ENCODE measurements at regions not wholly inside any gene's neighbourhood (a gene's known extent, or its start where the extent isn't known, plus 50 kb on each side); places are given as distances from the start of the nearest gene placed in this dataset.

DNA sequence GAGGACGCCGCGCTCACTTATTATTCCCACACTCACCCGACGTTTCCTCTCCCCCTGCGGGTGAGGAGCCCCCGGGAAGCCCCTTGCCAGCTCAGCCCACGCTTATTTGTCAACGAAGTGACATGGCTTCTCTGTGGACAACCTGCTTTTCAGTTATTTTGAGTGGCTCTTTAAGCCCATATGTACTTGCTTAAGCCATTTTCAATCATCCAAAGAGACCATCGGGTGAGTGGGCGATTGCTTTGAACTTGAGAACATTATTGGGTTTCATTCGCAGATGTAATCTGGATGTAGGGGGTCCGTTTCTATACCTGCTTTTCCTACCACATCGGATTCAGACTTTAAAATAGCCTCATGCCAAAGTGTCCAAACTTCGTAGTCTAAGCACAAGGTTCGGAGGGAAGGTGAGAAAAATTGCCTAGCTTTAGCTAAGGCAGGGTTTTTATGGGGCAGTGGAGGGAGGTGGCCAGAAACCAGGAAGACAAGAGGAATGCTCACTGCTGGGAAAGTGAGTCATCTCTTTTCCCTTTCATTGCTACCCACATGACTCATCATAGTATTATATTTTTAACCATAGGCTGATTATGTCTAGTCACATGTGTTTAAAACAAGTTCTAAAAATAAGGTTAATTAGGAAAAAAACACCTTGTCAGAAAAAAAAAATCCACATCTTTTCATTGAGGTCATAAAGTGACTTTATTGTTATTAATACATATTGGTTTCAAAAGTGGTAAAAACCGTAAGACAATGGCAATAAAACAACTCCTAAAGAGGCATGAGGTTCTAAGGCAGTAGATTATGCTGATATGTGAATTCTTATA lies 773.1 kb upstream of the NR2F2 start:
- no peak for DNase-seq (ENCODE audit: low read depth in 2 of 2)

DNA sequence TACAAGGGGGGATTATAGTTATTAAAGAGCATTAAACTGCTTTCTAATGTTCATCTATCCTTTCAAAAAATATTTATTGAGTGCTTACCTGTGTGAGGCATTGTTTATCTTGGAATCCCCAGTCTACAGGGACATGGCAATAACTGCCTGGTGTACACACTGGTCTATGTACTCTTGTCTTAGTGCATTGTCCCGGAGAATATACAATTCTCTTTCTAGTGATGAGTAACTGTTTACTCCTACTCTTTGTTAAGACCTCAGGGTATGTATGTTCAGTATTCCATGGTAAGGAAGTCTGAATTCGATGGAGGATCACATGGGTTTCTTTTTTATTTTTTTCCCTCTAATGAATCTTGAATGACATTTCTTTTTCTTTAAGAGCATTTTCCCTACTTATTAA lies 772.4 kb upstream of the NR2F2 start:
- no peak for DNase-seq (ENCODE audit: low read depth in 2 of 2)

DNA sequence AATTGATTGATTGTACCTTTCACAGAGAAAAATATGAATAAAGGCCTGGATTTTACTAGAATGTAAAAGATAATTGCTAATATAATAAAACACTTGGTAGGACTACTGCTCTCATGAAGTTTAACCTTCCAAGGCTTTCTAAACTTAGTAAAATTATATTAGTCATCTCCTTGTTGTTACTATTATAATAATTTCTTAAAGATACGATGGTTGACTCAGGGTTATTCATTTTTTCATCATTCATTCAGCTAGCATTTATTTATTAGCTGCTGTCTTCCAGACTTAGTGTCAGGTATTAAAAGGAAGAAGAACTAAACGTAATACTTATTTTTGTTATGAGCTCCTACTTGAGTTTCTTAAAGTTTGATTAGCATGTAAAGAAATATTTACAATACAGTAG lies 771.6 kb upstream of the NR2F2 start:
- DNase-seq (ENCODE audit: low read depth in 2 of 2), result no peak

DNA sequence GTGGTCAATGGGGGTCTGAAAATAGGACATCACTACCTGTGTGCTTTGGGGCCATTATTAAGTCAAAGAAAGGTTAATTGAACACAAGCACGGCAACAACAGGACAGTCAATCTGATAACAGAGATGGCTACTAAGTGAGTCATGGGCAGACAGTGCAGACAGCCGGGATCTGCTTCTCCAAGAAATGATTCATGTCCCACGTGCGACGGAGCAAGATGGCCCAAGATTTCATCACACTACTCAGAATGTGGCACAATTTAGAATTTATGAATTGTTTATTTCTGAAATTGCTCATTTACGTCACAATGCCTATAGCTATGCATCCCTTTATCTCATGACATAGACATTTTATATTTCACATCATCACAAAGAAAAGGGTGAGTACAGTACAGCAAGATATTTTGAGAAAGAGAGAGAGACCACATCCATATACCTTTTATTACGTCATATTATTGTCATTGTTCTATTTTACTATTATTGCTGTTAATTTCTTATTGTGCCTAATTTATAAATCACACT lies 770.6 kb upstream of the NR2F2 start:
- DNase-seq (ENCODE audit: low read depth in 2 of 2), result no peak

DNA sequence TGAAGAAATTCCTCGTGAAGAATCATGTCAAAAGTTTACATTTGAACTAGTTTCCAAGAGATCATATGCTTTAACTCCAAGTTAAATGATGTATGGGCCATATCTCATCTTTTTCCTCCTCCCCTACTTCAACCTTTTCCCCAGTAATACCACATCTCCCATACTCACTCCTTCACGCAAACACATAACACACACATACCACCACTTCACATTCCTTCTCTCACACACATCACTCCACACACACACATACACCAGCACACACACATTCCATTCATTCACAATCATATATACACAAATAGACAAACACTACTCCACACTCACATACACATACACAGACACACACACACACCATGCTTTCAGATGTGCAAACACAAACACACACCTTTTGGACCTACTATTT lies 769.0 kb upstream of the NR2F2 start:
- no peak for DNase-seq (ENCODE audit: low read depth in 2 of 2)

DNA sequence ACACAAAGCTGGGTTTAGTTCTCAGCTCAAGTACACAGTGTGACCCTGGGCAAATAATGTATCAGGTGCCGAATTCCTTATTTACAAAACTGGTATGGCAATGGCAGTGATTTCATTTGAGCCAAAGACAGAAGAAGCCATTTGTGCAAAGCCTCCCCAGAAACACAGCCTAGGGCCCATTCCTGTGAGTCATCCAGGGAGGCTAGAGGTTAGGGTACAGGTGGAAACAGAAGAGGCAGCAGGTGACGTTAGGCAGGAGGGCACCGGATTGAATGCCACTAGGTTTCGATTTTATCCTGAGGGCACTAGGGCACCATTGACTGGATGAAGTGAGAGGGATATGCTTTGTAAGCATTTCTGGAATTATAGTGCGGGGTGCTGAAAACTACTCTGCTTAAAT lies 766.9 kb upstream of the NR2F2 start:
- no peak for DNase-seq (ENCODE audit: low read depth in 2 of 2)

DNA sequence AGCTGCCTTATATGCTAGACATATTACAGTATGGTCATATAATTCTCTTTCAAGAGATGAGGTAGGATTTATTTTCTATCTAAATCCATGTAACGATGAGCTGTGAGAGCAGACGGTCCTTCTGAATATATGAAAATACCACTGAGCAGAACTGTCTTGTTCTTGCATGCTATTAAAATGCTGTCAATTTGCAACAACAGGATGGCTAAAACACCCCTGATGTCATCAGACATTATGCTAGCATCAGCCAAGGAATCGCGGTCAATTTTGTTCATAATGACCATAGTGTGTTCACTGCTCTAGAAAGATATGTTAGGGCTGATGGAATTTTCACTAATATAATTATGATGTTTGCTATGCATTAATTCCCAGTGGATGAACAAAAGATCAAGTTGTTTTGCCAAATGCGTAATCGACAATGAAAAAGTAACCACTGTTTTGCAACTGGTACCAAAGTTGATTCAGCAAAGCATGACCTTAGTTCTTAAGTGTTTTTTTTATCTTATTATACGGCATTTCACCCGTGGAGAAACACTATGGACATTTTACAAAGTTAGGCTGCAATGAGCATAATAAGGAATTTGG lies 765.4 kb upstream of the NR2F2 start:
- no peak for DNase-seq (ENCODE audit: low read depth in 2 of 2)

DNA sequence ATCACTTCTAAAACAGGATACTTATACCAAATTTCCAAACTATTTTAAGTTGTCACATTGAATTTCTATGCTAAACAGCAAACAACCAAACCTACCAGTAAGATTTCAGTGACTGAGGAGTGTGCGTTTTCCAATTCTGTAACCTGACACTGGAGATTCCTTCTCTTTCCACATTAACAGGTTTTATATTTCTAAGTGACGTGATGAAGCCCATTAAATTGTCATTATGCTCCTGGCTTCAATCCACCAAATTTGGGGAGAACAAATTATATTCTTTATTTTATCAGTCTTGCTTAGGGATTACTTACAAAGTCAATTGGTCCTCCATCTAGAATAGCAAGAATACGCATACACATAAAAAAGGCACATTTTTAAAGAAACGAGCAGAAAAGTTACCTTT lies 764.8 kb upstream of the NR2F2 start:
- DNase-seq (ENCODE audit: low read depth in 2 of 2), result no peak

DNA sequence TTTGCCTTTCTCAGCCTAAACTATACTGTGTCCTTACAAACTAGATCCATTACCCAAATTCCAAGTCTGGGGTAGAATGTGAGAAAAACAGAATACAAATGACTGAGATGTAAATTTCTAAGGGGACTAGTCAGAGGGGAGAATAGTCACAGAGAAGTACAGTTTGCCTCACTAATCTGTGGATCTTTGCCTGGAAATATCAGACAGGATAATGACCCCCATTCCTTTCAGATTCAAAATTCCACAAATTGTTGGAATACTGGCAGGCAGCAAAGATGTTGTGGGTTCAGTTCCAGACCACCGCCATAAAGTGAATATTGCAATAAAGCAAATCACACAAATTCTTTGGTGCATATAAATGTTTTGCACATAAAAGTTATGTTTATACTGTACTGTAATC lies 762.8 kb upstream of the NR2F2 start:
- DNase-seq (ENCODE audit: low read depth in 2 of 2), result no peak

DNA sequence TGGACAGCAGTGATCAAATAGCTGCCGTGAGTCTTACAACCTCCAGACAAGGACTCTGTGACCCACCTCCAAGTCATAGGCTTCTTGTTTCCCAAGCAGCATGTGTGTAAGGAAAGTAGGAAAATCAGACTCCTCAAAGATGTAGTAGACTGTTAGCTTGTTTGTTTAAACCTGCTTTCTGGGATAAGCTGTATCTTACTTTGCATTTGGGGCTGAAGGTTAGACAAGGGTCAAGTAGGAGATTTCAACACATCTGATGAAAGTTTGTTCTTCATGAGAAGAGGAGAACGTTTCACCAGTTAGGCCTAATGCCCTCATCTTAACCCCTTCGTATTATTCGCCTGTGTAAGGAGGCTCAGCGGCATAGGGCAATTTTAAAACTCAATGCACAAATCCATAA lies 756.4 kb upstream of the NR2F2 start:
- DNase-seq (ENCODE audit: low read depth in 2 of 2), result no peak

DNA sequence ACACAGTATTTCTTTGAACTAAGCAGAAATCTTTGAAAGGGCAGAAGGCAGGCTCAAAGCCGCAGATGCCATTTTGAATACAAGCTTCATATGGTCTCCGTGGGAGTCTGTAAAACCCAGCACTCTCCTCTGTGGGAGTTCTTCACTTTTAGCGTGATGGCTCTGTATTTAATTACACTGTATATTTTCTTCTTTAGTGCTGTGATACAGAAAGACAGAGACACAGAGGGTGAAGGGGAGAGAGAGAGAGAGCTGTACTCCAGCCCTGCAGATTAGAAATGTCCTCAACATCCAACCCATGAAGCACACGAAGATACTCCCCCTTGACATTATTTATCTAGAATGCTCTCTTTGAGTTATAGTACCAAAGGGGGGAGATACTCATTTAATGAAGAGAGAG lies 752.6 kb upstream of the NR2F2 start:
- DNase-seq (ENCODE audit: low read depth in 2 of 2), result no peak

DNA sequence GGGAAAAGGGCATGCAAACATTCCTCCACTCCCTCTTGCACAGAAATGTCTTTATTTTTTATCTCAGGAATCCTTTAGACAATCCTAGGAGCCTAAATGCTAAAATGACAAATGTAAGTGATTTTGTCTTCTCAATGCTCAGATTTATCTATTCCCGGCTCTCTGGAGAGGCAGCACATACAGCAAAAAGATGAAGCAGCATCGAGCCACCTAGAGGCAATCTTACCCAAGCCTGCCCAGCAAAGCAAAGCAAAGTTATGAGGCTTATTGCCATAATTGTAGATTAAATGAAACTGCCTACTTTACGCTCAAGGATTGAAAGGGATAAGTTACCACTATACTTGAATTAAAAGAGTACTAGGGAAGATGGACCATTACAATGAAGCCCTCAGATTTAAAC lies 750.4 kb upstream of the NR2F2 start:
- no peak for DNase-seq (ENCODE audit: low read depth in 2 of 2)

DNA sequence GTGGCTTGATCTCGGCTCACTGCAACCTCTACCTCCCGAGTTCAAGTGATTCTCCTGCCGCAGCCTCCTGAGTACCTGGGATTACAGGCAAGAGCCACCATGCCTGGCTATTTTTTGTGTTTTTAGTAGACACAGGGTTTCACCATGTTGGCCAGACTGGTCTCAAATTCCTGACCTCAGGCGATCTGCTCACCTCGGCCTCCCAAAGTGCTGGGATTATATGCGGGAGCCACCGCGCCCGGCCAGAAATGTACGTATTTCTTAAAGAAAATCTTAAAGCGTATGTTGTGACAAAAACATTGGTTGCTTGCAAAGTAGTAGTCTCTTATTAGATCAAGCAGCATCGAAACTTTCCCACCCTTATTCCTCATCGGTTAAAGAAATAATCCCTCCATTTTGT lies 748.9 kb upstream of the NR2F2 start:
- DNase-seq (ENCODE audit: low read depth in 2 of 2), result no peak

DNA sequence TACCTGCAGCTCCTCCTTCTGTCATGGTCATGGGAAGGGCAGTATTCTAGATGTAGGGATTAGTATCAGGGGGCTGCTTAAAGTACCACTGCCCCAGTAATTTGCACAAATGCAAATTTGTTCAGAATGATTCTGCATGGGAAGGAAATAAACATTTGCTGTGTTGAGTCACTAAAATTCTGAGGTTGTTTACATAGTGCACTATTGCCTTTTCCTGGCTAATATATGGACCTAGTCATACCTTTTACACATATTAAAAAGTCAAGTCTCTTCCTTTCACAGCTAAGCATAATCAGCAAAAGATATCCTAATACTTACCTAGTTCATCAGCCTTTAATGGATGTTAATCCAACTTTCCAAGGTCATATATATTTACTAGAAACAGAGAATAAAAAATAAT lies 746.4 kb upstream of the NR2F2 start:
- no peak for DNase-seq (ENCODE audit: low read depth in 2 of 2)

DNA sequence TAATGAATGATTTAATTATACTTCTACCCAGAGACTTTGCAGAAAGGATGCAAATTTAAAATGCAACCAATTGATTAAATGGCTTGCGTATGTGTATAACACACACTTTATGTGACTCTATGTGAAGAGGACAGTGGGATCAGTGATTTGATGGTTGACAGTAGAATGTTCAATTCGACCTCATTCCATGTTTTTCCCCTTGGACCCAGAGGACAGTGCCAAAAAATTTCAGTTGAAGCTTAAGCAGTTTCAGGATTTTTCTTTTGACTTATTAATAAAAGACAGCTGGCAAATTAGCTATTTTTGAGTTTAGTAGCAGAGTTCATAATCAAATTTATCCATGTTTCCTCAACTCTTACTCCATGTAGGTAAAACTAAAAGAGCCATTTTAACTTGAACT lies 742.4 kb upstream of the NR2F2 start:
- DNase-seq (ENCODE audit: low read depth in 2 of 2), result no peak

DNA sequence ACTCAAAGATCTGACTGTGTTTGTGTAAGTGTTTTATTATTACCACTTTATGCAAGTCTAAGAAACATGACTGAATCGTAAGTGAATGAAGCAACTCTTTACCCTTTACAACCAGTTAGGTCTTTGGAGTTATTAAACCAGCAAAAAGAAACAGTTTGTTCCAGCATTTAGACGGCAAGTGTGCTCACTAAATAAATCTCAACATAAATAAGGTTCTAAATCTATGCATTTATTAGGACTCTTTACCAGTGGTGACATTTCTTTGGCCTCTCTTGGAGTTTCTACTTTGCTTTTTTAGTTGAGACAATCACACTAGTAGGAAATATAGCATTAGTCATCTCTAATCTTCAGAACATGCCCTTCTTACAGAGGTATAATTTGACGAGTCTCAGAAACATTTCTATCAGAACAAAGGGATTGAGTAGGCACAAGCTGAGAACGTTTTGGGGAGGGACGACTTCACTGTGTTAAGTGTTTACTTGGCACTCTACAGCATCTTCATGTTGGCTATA lies 739.9 kb upstream of the NR2F2 start:
- no peak for DNase-seq (ENCODE audit: low read depth in 2 of 2)

DNA sequence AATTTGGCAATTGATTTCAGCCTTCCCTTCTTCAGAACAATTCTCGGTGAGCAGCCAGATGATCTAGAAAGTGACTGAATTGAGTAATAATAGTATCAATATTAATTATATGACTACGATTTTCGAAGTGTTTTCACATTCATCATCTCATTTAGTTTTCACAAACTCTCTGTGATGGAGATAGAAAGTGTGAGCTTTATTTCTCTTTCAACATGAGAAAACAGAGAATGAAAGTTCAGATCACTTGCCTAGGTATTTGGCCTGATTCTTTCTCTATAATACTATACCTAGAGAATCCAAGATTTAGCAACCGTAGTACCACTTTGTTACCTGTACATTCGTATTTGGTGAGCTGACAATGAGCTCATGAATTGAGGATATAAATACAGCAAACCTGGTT lies 739.2 kb upstream of the NR2F2 start:
- no peak for DNase-seq (ENCODE audit: low read depth in 2 of 2)

DNA sequence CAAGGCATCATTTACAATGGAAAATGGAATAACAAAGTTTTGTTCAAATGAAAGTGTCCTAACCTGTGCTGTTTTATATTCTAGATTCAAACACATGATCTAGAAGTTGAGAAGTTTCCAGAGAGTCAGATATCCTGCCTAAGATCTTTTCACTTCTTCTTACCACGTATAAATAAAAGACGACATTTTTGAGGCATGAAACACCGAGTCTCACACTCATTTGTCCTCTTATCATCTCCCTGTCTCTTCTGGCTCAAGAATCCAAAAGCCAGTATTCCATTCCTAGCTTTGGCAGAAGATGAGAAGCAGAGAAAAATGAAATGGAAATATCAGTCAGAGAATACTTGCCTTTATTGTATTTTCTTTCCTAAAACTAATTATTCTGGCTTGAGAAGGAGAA lies 738.6 kb upstream of the NR2F2 start:
- no peak for DNase-seq (ENCODE audit: low read depth in 2 of 2)

DNA sequence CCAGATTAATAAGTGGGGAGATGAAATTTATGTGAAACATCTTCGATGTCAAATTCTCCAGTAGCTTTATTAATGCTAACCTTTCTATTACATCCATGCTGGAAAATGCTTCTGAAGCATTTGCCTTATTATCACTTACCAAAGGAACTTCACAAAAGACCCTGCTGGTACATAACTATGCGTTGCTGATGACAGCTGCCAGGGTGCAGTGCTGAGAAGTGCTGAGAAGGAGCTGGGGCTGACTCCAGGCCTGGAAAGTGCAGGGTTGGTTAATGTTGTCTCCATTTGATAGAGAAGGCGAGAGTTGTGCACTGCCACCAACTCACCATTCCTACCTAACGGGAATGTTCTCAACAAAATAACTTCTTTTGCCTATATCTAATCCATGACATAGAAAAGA lies 736.0 kb upstream of the NR2F2 start:
- DNase-seq (ENCODE audit: low read depth in 2 of 2), result no peak

DNA sequence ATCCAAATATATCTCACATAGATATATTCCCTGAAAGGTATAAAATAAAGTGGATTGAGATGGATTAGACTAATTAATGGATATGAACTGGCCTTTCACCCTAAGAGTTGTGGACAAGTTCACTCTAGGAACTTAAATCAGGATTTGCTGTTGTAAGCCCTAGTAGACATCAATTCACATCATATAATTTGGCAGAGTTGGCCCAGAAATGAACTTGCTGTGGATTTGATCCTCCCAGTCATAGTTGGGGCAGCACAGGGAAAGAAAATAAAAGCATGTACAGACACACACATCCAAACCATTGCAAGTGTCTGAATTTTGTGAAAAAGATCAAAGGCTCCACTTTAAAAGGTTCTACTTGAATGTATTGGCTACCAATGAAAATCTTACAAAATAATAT lies 734.7 kb upstream of the NR2F2 start:
- no peak for DNase-seq (ENCODE audit: low read depth in 2 of 2)

DNA sequence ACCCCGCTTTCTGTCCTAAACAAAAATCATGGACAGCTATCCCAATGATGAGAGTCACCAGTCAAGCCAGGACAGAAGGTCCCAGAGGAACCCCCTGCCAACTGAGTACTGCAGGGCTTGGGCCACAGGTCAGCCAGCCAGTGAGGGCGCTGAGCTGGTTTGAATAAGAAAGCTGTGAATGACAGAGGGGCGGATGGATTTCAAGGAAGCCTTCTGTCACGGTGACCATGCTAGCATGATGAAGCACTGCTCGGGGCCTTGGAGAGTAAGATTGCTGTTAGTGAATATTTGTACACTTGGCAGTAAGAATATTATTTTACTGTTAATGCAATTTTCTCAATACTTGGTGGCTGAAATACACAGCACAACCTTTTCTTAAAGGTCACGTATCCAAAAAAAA lies 734.0 kb upstream of the NR2F2 start:
- DNase-seq (ENCODE audit: low read depth in 2 of 2), result no peak

DNA sequence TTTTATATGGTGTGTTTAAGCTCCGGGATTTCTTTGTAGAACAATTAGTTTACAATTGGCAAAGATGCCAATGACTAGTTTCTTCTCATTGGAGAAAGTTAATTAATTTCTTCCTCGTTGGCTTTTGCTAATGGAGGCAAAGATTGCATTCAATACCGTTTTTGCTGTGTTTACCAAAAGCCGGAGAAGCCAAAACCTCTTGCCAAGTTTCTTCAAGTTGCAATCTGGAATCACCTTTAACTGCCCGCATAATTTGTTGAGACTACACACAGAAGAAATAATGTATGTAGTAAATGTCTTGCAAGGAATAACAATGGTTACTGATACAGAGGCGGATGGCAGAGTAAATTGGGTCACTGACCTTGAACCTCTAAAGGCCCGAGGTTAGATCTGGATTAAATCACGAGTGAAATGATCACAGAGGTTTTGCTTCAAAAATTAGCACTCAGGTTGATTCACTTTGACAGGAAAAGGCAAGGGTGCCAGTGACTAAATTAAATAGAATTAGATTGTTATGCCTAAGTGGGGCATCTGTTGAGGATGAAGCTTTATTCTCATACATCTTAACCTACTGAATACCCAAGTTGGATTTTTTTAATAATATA lies 732.1 kb upstream of the NR2F2 start:
- no peak for DNase-seq (ENCODE audit: low read depth in 2 of 2)

DNA sequence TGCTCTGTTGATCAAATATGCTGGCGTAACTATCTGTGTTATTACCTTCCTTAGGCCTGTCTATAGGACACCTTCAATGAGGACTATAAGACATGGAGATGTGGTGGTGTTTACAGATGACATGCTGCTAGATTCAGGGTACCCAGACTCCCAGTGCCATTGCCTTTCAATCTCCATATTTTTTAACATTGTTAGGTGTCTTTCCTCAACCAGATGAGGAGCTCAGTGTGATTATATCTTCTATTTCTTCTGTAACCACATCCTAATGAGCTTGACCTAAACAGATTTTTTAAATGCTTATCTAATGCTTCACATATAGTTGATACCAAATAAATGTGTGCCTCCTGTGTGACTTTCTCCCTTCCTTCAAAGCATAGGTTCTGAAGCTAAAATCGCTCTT lies 730.1 kb upstream of the NR2F2 start:
- no peak for DNase-seq (ENCODE audit: low read depth in 2 of 2)

Data from stimulated activated CD4-positive, alpha-beta T cell treated with anti-CD3 and anti-CD28 coated beads, Interleukin-15, amount 100 ng/mL, for 48 hours (primary cell).